ENCODE measurements at regions not wholly inside any gene's neighbourhood (a gene's known extent, or its start where the extent isn't known, plus 50 kb on each side); places are given as distances from the start of the nearest gene placed in this dataset.

- TF ChIP-seq, protein P1, sequence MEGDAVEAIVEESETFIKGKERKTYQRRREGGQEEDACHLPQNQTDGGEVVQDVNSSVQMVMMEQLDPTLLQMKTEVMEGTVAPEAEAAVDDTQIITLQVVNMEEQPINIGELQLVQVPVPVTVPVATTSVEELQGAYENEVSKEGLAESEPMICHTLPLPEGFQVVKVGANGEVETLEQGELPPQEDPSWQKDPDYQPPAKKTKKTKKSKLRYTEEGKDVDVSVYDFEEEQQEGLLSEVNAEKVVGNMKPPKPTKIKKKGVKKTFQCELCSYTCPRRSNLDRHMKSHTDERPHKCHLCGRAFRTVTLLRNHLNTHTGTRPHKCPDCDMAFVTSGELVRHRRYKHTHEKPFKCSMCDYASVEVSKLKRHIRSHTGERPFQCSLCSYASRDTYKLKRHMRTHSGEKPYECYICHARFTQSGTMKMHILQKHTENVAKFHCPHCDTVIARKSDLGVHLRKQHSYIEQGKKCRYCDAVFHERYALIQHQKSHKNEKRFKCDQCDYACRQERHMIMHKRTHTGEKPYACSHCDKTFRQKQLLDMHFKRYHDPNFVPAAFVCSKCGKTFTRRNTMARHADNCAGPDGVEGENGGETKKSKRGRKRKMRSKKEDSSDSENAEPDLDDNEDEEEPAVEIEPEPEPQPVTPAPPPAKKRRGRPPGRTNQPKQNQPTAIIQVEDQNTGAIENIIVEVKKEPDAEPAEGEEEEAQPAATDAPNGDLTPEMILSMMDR (IDR thresholded peaks at IDR 0.05), result no peak
- Histone ChIP-seq H3K27me3 (no peaks in the 10 kb centered on the region), H3K36me3 (no peaks in the 10 kb centered on the region), H3K4me3 (no peak overlapping the region), H3K4me1 (no peaks in the 10 kb centered on the region), H3K27ac (no peak overlapping the region), H3K9me3 (no peaks in the 10 kb centered on the region)
- ATAC-seq, result no peak
- intact Hi-C loops (cut with DNase I), result no loop called here
- no peak for DNase-seq
Observed at GRCh38 chr1:76018045-76018444, 56.5 kb upstream of the ST6GALNAC3 start.

DNA sequence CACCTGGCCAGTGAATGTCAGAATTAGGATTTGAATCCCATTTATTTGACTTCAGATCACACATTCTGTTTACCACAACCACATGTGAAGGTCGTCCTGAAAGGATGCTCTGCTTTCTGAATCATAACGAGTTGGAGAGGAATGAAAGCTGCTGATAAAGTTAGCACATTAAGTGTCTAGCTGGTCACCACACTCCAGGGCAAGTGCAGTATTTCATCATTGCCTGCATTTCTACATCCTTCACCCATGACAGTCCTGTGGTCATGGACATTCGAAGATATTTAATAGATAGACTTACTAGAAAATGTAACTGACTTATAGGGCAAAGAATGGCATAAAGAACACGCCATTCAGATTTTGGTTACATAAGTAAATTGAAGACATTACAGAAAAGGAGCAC lies 52.7 kb upstream of the ST6GALNAC3 start:
- TF ChIP-seq, protein P1 (IDR thresholded peaks at IDR 0.05), result no peak
- no peak for DNase-seq
- Histone ChIP-seq H3K27me3 (no peaks in the 10 kb centered on the region), H3K36me3 (no peaks in the 10 kb centered on the region), H3K9me3 (no peaks in the 10 kb centered on the region), H3K27ac (no peak overlapping the region), H3K4me3 (no peak overlapping the region), H3K4me1 (no peaks in the 10 kb centered on the region)
- no peak for ATAC-seq
- intact Hi-C loops (cut with DNase I), result no loop called here

DNA sequence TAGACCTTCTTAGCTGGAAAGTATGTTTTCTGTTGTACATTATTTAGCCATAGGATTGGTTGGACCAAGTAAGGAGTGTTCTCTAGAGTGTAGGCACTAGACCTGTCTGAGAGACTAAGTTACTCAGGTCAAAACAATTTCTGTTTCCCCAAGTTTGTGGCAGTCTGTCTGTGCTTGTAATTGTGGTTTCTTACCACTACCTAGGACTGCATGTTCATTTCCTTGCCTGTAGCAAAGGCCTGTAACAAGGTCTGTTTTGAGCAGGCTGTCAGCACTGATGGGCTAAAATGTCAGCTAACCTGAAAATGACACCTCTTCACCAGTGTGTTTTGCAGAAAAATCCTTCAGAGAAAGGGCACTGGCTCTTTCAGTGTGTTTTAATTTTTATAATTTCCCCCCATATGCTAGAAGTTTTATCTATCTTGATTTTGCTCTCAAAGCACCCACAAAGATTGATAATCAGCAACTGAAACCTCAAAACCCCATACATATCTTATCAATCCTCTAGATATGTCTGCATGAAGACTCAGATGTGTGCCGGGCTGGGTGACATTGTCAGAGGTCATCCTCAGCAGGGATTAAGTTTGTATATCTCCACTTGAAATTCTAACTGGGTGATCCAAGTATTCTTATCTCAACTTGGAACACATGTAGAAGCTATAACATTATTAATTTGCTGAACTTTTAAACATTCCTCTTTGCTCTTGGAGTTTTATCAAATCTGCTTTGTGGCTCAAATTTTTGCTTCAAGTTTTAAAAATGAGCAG lies 50.7 kb upstream of the ST6GALNAC3 start:
- no peak overlapping the region for H3K4me3 ChIP-seq
- H3K27me3 ChIP-seq, result no peaks in the 10 kb centered on the region
- TF ChIP-seq, protein P1 (IDR thresholded peaks at IDR 0.05), result no peak
- H3K36me3 ChIP-seq, result no peaks in the 10 kb centered on the region
- ATAC-seq (no peak), DNase-seq (no peak)
- H3K9me3 ChIP-seq, result no peaks in the 10 kb centered on the region
- no peaks in the 10 kb centered on the region for H3K4me1 ChIP-seq
- no peak overlapping the region for H3K27ac ChIP-seq
- intact Hi-C loops (cut with DNase I), result no loop called here
